ENCODE measurements at regions not wholly inside any gene's neighbourhood (a gene's known extent, or its start where the extent isn't known, plus 50 kb on each side); places are given as distances from the start of the nearest gene placed in this dataset.
"Not testable (repeated sequence)": the region's sequence is repeated elsewhere in the genome, so short reads cannot be mapped to it uniquely, and the experiment has no call there.

DNA sequence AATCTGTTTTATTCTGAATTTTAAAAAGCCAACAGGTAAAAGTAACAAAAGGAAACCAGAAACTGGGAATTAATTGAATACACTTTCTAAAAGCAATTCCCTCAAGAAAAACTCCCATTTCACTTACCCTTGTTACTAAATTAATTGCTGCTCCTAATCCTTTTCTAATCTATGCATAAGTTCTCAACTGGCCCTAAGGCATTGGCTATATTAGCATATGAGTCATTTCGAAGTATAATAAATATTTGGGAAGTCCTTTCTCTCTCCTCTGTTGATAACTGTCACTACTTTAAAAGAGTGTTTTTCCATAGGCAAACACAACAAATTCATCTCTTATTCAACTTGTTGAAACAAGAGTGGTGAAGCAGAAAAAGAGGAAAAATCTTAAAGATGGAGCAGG lies 486.5 kb upstream of the HTR2C start:
- DNase-seq: no peak
- intact Hi-C loops (cut with DNase I): no loop called here

DNA sequence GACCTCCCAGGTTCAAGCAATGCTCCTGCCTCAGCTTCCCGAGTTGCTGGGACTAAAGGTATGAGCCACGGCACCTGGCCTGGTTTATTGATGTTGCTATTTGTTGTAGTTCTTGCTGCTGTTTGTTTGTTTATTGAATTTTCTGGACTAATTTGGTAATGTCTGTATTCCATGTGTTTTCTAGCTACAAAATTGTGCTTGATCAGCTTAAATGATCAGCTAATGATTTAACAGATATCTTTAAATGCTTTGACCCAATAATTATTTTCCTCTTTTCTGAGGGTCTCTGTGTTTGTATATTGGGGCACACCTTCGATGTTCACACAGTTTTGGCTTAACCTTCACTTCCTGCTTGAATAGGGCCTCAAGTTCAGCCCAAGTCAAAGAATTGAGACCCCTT lies 488.1 kb upstream of the HTR2C start:
- no peak for DNase-seq
- intact Hi-C loops (cut with DNase I): no loop called here

DNA sequence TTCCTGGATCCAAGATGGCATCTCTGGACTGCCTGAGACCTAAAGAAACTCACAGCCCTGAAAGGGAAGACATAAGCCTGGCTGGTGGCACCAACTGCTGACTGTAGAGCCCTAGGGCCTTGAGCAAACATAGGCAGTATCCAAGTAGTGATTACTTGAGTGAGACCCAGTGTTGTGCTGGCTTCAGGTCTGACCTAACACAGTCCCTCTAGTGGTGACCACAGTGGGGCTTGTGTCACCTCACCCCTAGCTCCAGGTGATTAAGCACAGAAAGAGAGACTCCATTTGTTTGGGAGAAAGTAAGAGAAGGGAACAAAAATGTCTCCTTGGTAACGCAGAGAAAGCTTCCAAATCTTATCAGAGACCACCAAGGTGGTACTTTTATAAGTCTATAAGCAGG lies 496.3 kb upstream of the HTR2C start:
- intact Hi-C loops (cut with DNase I): no loop called here
- no peak for DNase-seq

GRCh38 chrX:114077773-114078172 lies 506.1 kb upstream of the HTR2C start:
- intact Hi-C loops (cut with DNase I): no loop called here
- no peak for DNase-seq

DNA sequence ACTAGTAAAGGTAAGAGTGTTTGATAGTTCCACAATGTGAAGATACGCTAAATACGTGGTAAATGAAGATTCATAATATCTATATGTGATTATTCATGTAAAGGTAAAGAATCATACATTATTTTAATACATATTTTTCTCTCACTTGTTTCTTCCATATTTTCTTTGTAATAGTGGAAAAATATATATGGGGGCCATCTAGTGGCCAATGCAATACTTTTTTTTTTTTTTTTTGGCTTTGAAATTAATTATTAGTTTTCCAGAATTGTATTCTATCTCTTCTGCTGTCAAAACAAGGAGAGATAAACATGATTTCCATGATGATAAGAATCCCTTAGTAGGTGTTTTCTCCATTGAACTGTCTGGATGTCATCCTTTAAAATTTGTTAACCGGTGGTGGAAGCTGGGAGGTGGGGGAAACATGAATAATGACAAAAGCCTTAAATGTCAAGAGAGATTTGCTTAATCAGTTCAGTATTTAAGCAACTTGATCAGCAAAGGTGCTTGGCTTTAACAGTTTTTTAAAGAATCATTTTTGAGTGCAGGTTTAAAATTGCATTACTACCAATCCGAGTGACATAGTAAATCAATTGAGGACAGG lies 508.7 kb upstream of the HTR2C start:
- no peak for DNase-seq

GRCh38 chrX:114073926-114074325 lies 510.0 kb upstream of the HTR2C start:
- no peak for DNase-seq
- intact Hi-C loops (cut with DNase I): no loop called here

More for the DNA sequence above, 508.7 kb upstream of the HTR2C start:
- intact Hi-C loops (cut with DNase I): no loop called here

DNA sequence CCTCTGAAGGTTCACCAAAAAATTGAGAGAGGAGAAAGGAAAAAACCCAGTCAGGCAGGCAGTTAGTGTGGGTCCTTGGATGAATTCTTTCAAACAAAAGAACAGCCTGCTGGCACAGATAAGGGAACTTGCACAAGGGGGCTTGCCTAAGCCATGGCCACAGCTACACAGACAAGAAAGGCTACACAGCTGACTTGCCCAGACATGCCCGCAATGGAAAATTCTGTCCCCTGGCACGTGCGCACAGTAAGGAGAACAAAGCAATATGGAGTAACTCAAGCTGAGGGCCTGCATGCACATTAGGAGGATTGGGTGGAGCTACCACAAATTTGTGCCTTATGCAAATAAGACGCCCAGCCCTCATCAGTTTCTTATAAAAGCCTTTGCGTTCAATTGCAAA lies 512.5 kb upstream of the HTR2C start:
- intact Hi-C loops (cut with DNase I): no loop called here
- DNase-seq: no peak

GRCh38 chrX:114065577-114066223 lies 518.2 kb upstream of the HTR2C start:
- intact Hi-C loops (cut with DNase I): no loop called here
- no peak for DNase-seq

DNA sequence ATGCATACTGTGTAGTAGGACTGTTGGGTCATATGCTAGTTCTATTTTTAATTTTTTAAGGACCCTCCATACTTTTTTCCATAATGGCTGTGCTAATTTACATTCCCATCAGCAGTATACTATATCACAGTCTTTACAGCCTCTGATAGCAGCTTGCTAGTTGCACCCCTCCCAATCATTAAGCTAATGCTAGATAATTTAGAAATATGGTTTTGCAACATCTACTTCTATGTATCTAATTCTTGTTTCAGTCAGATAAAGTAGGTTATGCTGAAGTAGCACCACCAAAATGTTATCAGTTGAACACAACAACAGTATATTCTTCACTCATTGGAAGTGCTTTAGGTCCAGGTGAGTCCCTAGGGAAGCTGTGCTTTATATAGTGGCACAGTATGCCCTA lies 522.7 kb upstream of the HTR2C start:
- intact Hi-C loops (cut with DNase I): no loop called here
- DNase-seq: no peak

- no peak for DNase-seq
- intact Hi-C loops (cut with DNase I): no loop called here
Observed at GRCh38 chrX:114058988-114059418, 524.9 kb upstream of the HTR2C start.

DNA sequence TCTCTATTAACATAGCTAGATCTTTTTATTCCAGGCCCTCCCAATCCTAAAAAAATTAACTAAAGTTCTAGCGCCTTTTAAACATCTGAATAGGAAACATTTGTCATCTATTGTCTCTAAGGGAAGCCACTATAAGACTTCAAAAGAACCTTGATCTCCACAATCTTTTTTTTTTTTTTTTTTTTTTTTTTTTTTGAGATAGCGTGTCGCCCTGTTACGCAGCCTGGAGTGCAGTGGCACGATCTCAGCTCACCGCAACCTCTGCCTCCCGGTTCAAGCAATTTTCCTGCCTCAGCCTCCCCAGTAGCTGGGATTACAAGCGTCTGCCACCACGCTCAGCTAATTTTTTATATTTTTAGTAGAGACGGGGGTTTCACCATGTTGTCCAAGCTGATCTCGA lies 526.5 kb upstream of the HTR2C start:
- DNase-seq; intact Hi-C loops (cut with DNase I): not testable (repeated sequence)

DNA sequence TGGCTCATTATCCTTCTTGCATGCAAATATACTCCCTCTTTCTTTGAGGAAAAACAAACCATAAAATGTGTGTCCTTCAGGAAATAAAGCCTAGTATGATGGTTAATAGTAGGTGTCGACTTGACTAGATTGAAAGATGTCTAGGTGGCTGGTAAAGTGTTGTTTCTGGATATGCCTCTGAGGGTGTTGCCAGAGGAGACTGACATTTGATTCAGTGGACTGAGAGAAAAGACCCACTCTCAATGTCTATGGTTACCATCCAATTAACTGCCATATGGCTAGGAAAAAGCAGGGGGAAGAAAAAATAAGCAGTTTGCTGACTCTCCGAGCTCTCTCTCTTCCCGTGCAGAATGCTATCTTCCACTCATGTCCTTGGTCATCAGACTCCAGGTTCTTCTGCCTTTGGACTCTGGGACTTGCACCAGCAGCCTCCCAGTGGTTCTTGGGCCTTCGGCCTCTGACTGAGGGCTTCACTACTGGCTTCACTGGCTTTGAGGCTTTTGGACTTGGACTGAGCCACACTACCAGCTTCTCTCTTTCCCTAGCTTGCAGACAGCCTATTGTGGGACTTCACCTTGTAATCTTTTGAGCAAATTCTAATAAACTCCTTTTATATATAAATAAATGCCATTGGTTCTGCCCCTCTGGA lies 532.1 kb upstream of the HTR2C start:
- no peak for DNase-seq
- intact Hi-C loops (cut with DNase I): no loop called here

GRCh38 chrX:114050075-114050796 lies 533.6 kb upstream of the HTR2C start:
- intact Hi-C loops (cut with DNase I): no loop called here
- DNase-seq: no peak

GRCh38 chrX:114049063-114049462 lies 534.8 kb upstream of the HTR2C start:
- intact Hi-C loops (cut with DNase I): no loop called here
- DNase-seq: no peak

- intact Hi-C loops (cut with DNase I): no loop called here
- no peak for DNase-seq
Observed at GRCh38 chrX:114047558-114047957, 536.3 kb upstream of the HTR2C start.

- intact Hi-C loops (cut with DNase I): no loop called here
- no peak for DNase-seq
Observed at GRCh38 chrX:114046695-114047279, 537.1 kb upstream of the HTR2C start.

DNA sequence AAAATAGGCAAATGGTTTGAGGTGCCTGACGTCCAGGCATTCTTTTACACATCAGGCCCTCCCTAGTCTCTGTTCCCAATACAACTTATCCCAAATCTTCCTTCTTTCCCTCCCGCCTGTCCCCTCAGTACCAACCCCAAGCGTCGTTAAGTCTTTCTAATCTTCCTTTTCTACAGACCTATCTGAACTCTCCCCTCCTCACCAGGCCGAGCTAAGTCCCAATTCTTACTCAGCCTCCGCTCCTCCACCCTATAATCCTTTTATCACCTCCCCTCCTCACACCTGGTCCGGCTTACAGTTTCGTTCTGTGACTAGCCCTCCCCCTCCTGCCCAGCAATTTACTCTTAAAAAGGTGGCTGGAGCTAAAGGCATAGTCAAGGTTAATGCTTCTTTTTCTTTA lies 542.4 kb upstream of the HTR2C start:
- DNase-seq; intact Hi-C loops (cut with DNase I): not testable (repeated sequence)

DNA sequence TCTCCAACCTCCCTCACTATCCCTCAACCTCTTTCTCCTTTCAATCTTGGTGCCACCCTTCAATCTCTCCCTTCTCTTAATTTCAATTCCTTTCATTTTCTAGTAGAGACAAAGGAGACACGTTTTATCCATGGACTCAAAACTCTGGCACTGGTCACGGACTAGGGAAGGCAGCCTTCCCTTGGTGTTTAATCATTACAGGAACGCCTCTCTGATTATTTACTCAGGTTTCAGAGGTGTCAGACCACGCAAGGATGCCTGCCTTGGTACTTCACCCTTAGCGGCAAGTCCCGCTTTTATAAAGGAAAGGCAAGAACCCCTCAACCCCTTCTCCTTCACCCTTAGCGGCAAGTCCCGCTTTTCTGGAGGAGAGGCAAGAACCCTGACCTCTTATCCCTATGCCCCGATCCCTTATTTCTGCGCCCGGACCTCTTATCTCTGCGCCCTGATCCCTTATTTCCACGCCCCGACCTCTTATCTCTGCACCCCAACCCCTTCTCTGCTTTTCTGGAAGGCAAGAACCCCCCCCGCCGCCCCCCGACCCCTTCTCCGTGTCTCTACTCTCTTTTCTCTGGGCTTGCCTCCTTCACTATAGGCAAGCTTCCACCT lies 543.1 kb upstream of the HTR2C start:
- DNase-seq; intact Hi-C loops (cut with DNase I): not testable (repeated sequence)

GRCh38 chrX:114040111-114040510 lies 543.8 kb upstream of the HTR2C start:
- DNase-seq; intact Hi-C loops (cut with DNase I): not testable (repeated sequence)

GRCh38 chrX:114038358-114038757 lies 545.5 kb upstream of the HTR2C start:
- intact Hi-C loops (cut with DNase I): no loop called here
- DNase-seq: no peak

DNA sequence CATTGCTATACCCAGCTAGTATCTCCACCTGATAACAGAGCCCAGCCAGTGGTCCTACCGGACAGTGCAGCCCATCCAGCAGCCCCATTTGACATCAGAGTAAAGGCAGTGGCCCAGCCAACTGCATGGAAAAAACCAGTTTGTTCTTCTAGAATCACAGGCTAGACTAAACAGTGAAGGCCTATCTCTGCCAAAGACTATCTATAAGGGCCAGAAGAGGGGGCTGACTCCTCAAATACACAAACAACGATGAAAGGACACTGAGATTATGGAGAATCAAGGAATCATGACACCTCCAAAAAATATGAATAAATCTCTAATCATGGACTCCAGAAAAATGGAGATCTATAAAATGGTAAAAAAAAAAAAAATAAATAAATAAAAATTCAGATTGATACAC lies 546.4 kb upstream of the HTR2C start:
- intact Hi-C loops (cut with DNase I): no loop called here
- DNase-seq: no peak

All from posterior cingulate gyrus (tissue), 11 donors.